K562 (cell line): ENCODE measurements at regions not wholly inside any gene's neighbourhood (a gene's known extent, or its start where the extent isn't known, plus 50 kb on each side); places are given as distances from the start of the nearest gene placed in this dataset.

Source experiments
- CBFA2T2 ChIP-seq: fragments of 450-650 bp; conservative IDR thresholded peaks from 2 replicates; pipeline ENCODE4 v1.6.1; 2017; ENCODE audit warnings: mild to moderate bottlenecking
- CREBBP ChIP-seq: IDR thresholded peaks from one replicate; pipeline ENCODE4 v1.6.1; 2012; ENCODE audit warnings: low read depth, mild to moderate bottlenecking, control low read depth, inconsistent platforms, low read length
- DPF2 ChIP-seq: fragments of 450-650 bp; IDR thresholded peaks from 2 replicates; pipeline ENCODE4 v1.6.1; 2016
- MAFK ChIP-seq: IDR thresholded peaks from 2 replicates; pipeline ENCODE4 v1.6.1; 2011; ENCODE audit warnings: low read length, improper control_type of control experiment
- NFIC ChIP-seq: fragments of 450-650 bp; IDR thresholded peaks from 2 replicates; pipeline ENCODE4 v1.6.1; 2017; ENCODE audit warnings: mild to moderate bottlenecking, inconsistent platforms
- OTX1 ChIP-seq: fragments of 450-650 bp; formaldehyde crosslinking; IDR thresholded peaks from 2 replicates; pipeline ENCODE4 v1.4.0; 2022; ENCODE audit warnings: mild to moderate bottlenecking
- PYGO2 ChIP-seq: fragments of 450-650 bp; IDR thresholded peaks from 2 replicates; pipeline ENCODE4 v1.6.1; 2016; ENCODE audit warnings: mild to moderate bottlenecking, missing genetic modification characterization, moderate library complexity, missing compliant biosample characterization
- RBBP5 ChIP-seq: fragments of 200-600 bp; sonication (generic); IDR thresholded peaks from 2 replicates; pipeline ENCODE4 v1.6.1; 2012; ENCODE audit warnings: borderline replicate concordance, mild to moderate bottlenecking, low read length, control low read depth, inconsistent platforms; ENCODE audit not compliant: insufficient read depth, poor library complexity, severe bottlenecking
- RBM34 ChIP-seq: fragments of 200-400 bp; formaldehyde crosslinking; IDR thresholded peaks from 2 replicates; pipeline ENCODE4 v1.6.1; 2018; ENCODE audit warnings: low read length, borderline replicate concordance; ENCODE audit not compliant: insufficient read depth
- ZNF324 ChIP-seq: fragments of 250-450 bp; sonication (Bioruptor Pico); IDR thresholded peaks from 2 replicates; pipeline ENCODE4 v1.4.0; 2020; ENCODE audit warnings: mild to moderate bottlenecking
- ZNF717 ChIP-seq: fragments of 250-450 bp; sonication (Bioruptor Pico); IDR thresholded peaks from 2 replicates; pipeline ENCODE4 v1.5.0; 2021
- TF ChIP-seq, protein P1 (sequence below), 2 experiments: IDR thresholded peaks in 1 of 2; conservative IDR thresholded peaks in 1 of 2; 2 replicates each; pipeline ENCODE4 v1.6.1; 2016; ENCODE audit warnings: low read depth in 2 of 2, mild to moderate bottlenecking in 1 of 2, missing compliant biosample characterization in 1 of 2, missing genetic modification characterization in 1 of 2, moderate library complexity in 1 of 2
- TF ChIP-seq, protein P2 (sequence below): fragments of 450-650 bp; IDR thresholded peaks from 2 replicates; pipeline ENCODE4 v1.6.1; 2017; ENCODE audit warnings: mild to moderate bottlenecking, moderate library complexity
- TF ChIP-seq, protein P3 (sequence below): fragments of 250-450 bp; sonication (Bioruptor Pico); IDR thresholded peaks from 2 replicates; pipeline ENCODE4 v1.9.0; 2021; ENCODE audit warnings: mild to moderate bottlenecking, inconsistent platforms
- TF ChIP-seq, protein P4 (sequence below): fragments of 200-800 bp; sonication (Bioruptor generic); IDR thresholded peaks from 2 replicates; pipeline ENCODE4 v1.6.1; 2017; ENCODE audit warnings: missing genetic modification characterization, missing compliant biosample characterization
- TF ChIP-seq, protein P5 (sequence below): sonication (generic); formaldehyde crosslinking; IDR thresholded peaks from 2 replicates; pipeline ENCODE4 v1.8.0; 2023; ENCODE audit warnings: mild to moderate bottlenecking, missing genetic modification reagents
- TF ChIP-seq, protein P6 (sequence below): IDR thresholded peaks from 2 replicates; pipeline ENCODE4 v1.6.1; 2011; ENCODE audit not compliant: insufficient read length; ENCODE audit errors: extremely low read depth

DNA sequence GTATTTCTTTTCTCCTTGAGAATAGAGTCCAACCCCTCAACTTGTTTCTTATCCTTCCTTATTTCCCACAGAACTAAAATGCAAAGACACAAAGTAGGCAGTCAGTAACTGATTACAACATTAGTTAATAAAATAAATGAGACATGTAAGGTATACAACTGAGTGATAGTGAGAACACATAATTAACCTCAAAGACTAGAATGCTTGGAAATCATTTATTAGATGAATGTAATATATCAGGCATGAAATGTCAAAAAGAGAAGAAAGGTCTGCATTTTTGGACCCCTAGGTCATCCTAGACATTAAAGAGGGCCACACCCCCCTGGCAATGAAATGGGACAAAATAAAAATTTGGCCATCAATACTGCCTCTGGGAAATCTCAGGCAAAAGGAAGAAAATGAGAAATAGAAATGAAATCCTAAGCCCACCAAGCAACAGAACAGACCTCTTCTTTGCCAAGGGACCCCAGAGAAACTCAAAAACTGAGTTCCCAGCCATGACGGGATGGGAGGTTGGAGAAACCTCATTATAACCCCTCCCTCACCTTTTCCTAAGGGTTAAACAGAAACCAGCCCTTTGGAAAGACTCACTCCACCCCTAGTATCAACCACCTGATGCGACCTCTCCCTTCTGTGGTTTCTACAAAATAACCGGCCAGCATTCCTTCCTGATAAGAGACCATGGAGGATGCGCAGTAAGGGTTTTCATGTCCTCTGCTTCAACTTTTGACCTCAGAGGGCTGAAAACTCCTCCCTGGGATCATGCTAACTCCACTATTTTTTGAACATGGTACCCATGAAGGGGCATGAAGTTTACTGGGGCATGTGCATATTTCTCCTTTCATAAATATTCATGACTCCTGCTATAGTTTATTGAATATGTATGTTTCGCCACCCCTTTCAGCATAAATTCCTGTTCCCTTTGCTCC is 90.0 kb upstream of the EXOC1L start (continued):
- TF ChIP-seq, protein P1, sequence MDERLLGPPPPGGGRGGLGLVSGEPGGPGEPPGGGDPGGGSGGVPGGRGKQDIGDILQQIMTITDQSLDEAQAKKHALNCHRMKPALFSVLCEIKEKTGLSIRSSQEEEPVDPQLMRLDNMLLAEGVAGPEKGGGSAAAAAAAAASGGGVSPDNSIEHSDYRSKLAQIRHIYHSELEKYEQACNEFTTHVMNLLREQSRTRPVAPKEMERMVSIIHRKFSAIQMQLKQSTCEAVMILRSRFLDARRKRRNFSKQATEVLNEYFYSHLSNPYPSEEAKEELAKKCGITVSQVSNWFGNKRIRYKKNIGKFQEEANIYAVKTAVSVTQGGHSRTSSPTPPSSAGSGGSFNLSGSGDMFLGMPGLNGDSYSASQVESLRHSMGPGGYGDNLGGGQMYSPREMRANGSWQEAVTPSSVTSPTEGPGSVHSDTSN (CRISPR knock-in tag; IDR thresholded peaks at IDR 0.05; ENCODE audit: low read depth), result no peak
- TF ChIP-seq, protein P1 (tag; conservative IDR thresholded peaks at IDR 0.05; ENCODE audit: low read depth), result no peak
- TF ChIP-seq CREBBP (no peak), PYGO2 (no peak), CBFA2T2 (peak; percentile 64), NFIC (no peak), MAFK (no peak), ZNF324 (CRISPR knock-in tag) (no peak), RBBP5 (peak; percentile 42), RBM34 (no peak), DPF2 (peak; percentile 90), ZNF717 (no peak), OTX1 (CRISPR knock-in tag) (0 out of 2 replicates have a peak, but pooled peaks have one; percentile 3)
- TF ChIP-seq, protein P2, sequence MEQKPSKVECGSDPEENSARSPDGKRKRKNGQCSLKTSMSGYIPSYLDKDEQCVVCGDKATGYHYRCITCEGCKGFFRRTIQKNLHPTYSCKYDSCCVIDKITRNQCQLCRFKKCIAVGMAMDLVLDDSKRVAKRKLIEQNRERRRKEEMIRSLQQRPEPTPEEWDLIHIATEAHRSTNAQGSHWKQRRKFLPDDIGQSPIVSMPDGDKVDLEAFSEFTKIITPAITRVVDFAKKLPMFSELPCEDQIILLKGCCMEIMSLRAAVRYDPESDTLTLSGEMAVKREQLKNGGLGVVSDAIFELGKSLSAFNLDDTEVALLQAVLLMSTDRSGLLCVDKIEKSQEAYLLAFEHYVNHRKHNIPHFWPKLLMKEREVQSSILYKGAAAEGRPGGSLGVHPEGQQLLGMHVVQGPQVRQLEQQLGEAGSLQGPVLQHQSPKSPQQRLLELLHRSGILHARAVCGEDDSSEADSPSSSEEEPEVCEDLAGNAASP, result peak; percentile 51; the same call in 1 of the 2 replicates
- TF ChIP-seq, protein P3, sequence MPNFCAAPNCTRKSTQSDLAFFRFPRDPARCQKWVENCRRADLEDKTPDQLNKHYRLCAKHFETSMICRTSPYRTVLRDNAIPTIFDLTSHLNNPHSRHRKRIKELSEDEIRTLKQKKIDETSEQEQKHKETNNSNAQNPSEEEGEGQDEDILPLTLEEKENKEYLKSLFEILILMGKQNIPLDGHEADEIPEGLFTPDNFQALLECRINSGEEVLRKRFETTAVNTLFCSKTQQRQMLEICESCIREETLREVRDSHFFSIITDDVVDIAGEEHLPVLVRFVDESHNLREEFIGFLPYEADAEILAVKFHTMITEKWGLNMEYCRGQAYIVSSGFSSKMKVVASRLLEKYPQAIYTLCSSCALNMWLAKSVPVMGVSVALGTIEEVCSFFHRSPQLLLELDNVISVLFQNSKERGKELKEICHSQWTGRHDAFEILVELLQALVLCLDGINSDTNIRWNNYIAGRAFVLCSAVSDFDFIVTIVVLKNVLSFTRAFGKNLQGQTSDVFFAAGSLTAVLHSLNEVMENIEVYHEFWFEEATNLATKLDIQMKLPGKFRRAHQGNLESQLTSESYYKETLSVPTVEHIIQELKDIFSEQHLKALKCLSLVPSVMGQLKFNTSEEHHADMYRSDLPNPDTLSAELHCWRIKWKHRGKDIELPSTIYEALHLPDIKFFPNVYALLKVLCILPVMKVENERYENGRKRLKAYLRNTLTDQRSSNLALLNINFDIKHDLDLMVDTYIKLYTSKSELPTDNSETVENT (CRISPR knock-in tag), result no peak
- TF ChIP-seq, protein P4, sequence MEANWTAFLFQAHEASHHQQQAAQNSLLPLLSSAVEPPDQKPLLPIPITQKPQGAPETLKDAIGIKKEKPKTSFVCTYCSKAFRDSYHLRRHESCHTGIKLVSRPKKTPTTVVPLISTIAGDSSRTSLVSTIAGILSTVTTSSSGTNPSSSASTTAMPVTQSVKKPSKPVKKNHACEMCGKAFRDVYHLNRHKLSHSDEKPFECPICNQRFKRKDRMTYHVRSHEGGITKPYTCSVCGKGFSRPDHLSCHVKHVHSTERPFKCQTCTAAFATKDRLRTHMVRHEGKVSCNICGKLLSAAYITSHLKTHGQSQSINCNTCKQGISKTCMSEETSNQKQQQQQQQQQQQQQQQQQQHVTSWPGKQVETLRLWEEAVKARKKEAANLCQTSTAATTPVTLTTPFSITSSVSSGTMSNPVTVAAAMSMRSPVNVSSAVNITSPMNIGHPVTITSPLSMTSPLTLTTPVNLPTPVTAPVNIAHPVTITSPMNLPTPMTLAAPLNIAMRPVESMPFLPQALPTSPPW, result peak; percentile 82
- TF ChIP-seq, protein P5, sequence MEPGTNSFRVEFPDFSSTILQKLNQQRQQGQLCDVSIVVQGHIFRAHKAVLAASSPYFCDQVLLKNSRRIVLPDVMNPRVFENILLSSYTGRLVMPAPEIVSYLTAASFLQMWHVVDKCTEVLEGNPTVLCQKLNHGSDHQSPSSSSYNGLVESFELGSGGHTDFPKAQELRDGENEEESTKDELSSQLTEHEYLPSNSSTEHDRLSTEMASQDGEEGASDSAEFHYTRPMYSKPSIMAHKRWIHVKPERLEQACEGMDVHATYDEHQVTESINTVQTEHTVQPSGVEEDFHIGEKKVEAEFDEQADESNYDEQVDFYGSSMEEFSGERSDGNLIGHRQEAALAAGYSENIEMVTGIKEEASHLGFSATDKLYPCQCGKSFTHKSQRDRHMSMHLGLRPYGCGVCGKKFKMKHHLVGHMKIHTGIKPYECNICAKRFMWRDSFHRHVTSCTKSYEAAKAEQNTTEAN, result no peak
- TF ChIP-seq, protein P6, sequence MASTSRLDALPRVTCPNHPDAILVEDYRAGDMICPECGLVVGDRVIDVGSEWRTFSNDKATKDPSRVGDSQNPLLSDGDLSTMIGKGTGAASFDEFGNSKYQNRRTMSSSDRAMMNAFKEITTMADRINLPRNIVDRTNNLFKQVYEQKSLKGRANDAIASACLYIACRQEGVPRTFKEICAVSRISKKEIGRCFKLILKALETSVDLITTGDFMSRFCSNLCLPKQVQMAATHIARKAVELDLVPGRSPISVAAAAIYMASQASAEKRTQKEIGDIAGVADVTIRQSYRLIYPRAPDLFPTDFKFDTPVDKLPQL, result no peak
